SK-N-SH (cell line): ENCODE measurements at regions not wholly inside any gene's neighbourhood (a gene's known extent, or its start where the extent isn't known, plus 50 kb on each side); places are given as distances from the start of the nearest gene placed in this dataset.
"Not testable (repeated sequence)": the region's sequence is repeated elsewhere in the genome, so short reads cannot be mapped to it uniquely, and the experiment has no call there.

Experiments
- CTCF ChIA-PET: fragments of 300-600, 350-600 bp; formaldehyde crosslinking; extraction: SDS; loops from one replicate; lab custom pipeline; 2021; lab: Yijun Ruan, JAX
- POLR2A ChIA-PET: fragments of 350-600 bp; sonication (Branson Sonifier 250); formaldehyde crosslinking; extraction: SDS; loops from one replicate; lab custom pipeline; 2020; ENCODE audit warnings: antibody characterized with exemption, inconsistent platforms; lab: Yijun Ruan, JAX
- DNase-seq: peaks from one replicate; pipeline ENCODE4 v3.0.0; 2012
- H2AFZ ChIP-seq: fragments of 200-600 bp; sonication (generic); 2 replicates; pipeline ENCODE4 v1.8.1; 2016; ENCODE audit warnings: antibody characterized with exemption, mild to moderate bottlenecking, low read depth
- H3F3A ChIP-seq: fragments of 200-600 bp; sonication (generic); replicated peaks from 2 replicates; pipeline ENCODE3; 2016; ENCODE audit warnings: antibody characterized with exemption, mild to moderate bottlenecking; ENCODE audit not compliant: insufficient read depth
- H3K27ac ChIP-seq, 2 experiments: fragments of 200-500 bp in 1 of 2; fragments of 200-600 bp in 1 of 2; sonication (Bioruptor generic) in 1 of 2; sonication (generic), shearing (Covaris generic) in 1 of 2; 2 replicates each; pipeline versions ENCODE4 v1.5.1 to v1.6.1; 2014 to 2016; ENCODE audit warnings: low read depth in 2 of 2, inconsistent platforms in 1 of 2, low read length in 1 of 2, mild to moderate bottlenecking in 1 of 2, mixed read lengths in 1 of 2
- H3K27me3 ChIP-seq: fragments of 200-600 bp; sonication (generic), shearing (Covaris generic); 2 replicates; pipeline ENCODE4 v1.6.1; 2016; ENCODE audit warnings: mixed run types; ENCODE audit not compliant: insufficient read depth
- H3K36me3 ChIP-seq, 2 experiments: fragments of 200-500 bp in 1 of 2; fragments of 200-600 bp in 1 of 2; sonication (Bioruptor generic) in 1 of 2; sonication (generic) in 1 of 2; replicated peaks in 1 of 2; 2 replicates each; pipeline versions ENCODE3 to v1.5.1; 2014 to 2016; ENCODE audit warnings: low read length in 1 of 2, mild to moderate bottlenecking in 1 of 2; ENCODE audit not compliant: insufficient read depth in 2 of 2, control insufficient read depth in 1 of 2
- H3K4me1 ChIP-seq, 2 experiments: fragments of 200-500 bp in 1 of 2; fragments of 200-600 bp in 1 of 2; sonication (Bioruptor generic) in 1 of 2; sonication (generic), shearing (Covaris generic) in 1 of 2; 2 replicates each; pipeline versions ENCODE4 v1.5.1 to v1.6.1; 2014 to 2016; ENCODE audit warnings: low read depth in 1 of 2, low read length in 1 of 2, mixed run types in 1 of 2; ENCODE audit not compliant: insufficient read depth in 2 of 2, control insufficient read depth in 1 of 2
- H3K4me2 ChIP-seq: fragments of 200-600 bp; sonication (generic), shearing (Covaris generic); 2 replicates; pipeline ENCODE4 v1.6.1; 2017; ENCODE audit warnings: mixed run types
- H3K4me3 ChIP-seq, 2 experiments: fragments of 200-500 bp in 1 of 2; fragments of 200-600 bp in 1 of 2; sonication (Bioruptor generic) in 1 of 2; sonication (generic), shearing (Covaris generic) in 1 of 2; 2 replicates each; pipeline versions ENCODE4 v1.5.1 to v1.8.1; 2014 to 2016; ENCODE audit warnings: low read depth in 2 of 2, inconsistent platforms in 1 of 2, low read length in 1 of 2, mild to moderate bottlenecking in 1 of 2, mixed read lengths in 1 of 2, moderate library complexity in 1 of 2
- H3K79me2 ChIP-seq: fragments of 200-600 bp; sonication (generic); 2 replicates; pipeline ENCODE4 v1.8.1; 2017; ENCODE audit warnings: mild to moderate bottlenecking; ENCODE audit not compliant: insufficient read depth
- H3K9ac ChIP-seq: fragments of 200-600 bp; sonication (generic); 2 replicates; pipeline ENCODE4 v1.6.1; 2017; ENCODE audit warnings: mixed run types
- H3K9me2 ChIP-seq: fragments of 200-600 bp; sonication (generic); 2 replicates; pipeline ENCODE4 v1.6.1; 2017; ENCODE audit warnings: mixed run types
- H3K9me3 ChIP-seq: fragments of 200-600 bp; sonication (generic); 2 replicates; pipeline ENCODE4 v1.6.1; 2017; ENCODE audit warnings: mixed run types, mild to moderate bottlenecking, moderate library complexity
- H4K20me1 ChIP-seq: fragments of 200-600 bp; sonication (generic); 2 replicates; pipeline ENCODE4 v1.6.1; 2017; ENCODE audit warnings: mild to moderate bottlenecking, mixed run types; ENCODE audit not compliant: insufficient read depth
- CHD2 ChIP-seq: fragments of 150-350 bp; IDR thresholded peaks from 2 replicates; pipeline ENCODE4 v1.6.1; 2018; ENCODE audit warnings: low read length; ENCODE audit not compliant: partially characterized antibody
- CTCF ChIP-seq: fragments of 200-600 bp; sonication (generic); IDR thresholded peaks from 2 replicates; pipeline ENCODE4 v1.6.1; 2017; ENCODE audit warnings: antibody characterized with exemption, mild to moderate bottlenecking, moderate library complexity
- EZH2phosphoT487 ChIP-seq: fragments of 200-600 bp; sonication (generic); IDR thresholded peaks from 2 replicates; pipeline ENCODE4 v1.6.1; 2017; ENCODE audit warnings: low read depth, mixed run types, mild to moderate bottlenecking, antibody characterized with exemption, moderate library complexity, borderline replicate concordance
- GABPA ChIP-seq: IDR thresholded peaks from 2 replicates; pipeline ENCODE4 v1.4.0; 2012; ENCODE audit warnings: low read depth, mild to moderate bottlenecking
- GATA2 ChIP-seq: sonication (generic); formaldehyde crosslinking; IDR thresholded peaks from 2 replicates; pipeline ENCODE4 v1.5.0; 2020; ENCODE audit warnings: mild to moderate bottlenecking, missing genetic modification reagents
- IRF3 ChIP-seq: fragments of 150-350 bp; IDR thresholded peaks from 2 replicates; pipeline ENCODE4 v1.6.1; 2016; ENCODE audit warnings: mild to moderate bottlenecking, low read depth, low read length
- MEF2A ChIP-seq: IDR thresholded peaks from 2 replicates; pipeline ENCODE4 v1.4.0; 2012; ENCODE audit warnings: low read depth, borderline replicate concordance
- MXI1 ChIP-seq: IDR thresholded peaks from 2 replicates; pipeline ENCODE4 v1.6.1; 2012; ENCODE audit warnings: mild to moderate bottlenecking, low read depth, low read length, improper control_type of control experiment
- NFIC ChIP-seq: IDR thresholded peaks from 2 replicates; pipeline ENCODE4 v1.4.0; 2012; ENCODE audit warnings: borderline replicate concordance
- RFX5 ChIP-seq: IDR thresholded peaks from 2 replicates; pipeline ENCODE4 v1.6.1; 2012; ENCODE audit warnings: mild to moderate bottlenecking, improper control_type of control experiment, low read length
- SMC3 ChIP-seq: IDR thresholded peaks from 2 replicates; pipeline ENCODE4 v1.6.1; 2012; ENCODE audit warnings: low read depth, low read length, improper control_type of control experiment
- USF2 ChIP-seq: fragments of 150-350 bp; IDR thresholded peaks from 2 replicates; pipeline ENCODE4 v1.6.1; 2017; ENCODE audit warnings: antibody characterized with exemption, low read length, low read depth, borderline replicate concordance
- WGBS: methylation state at CpG from one replicate; pipeline ENCODE4 v1.1.6; 2017; ENCODE audit warnings: low lambda C conversion rate; 5-methylcytosine and 5-hydroxymethylcytosine counted together

GRCh38 chr11:44388828-44389657 lies 79.1 kb upstream of the ALX4 start:
- Histone ChIP-seq H3K27me3 (no peaks in the 10 kb centered on the region), H3K9me3 (no peaks in the 10 kb centered on the region), H3K9ac (no peak overlapping the region), H3K27ac (no peak overlapping the region), H3F3A (no peaks in the 10 kb centered on the region), H3K4me2 (no peak overlapping the region), H3K4me1 (no peaks in the 10 kb centered on the region), H2AFZ (no peak overlapping the region), H3K36me3 (no peaks in the 10 kb centered on the region), H3K79me2 (no peaks in the 10 kb centered on the region), H4K20me1 (no peaks in the 10 kb centered on the region), H3K9me2 (no peaks in the 10 kb centered on the region), H3K4me3 (no peak overlapping the region)
- no peak for DNase-seq
- ChIA-PET POLR2A (no interaction called here), CTCF (interaction anchor here (1.5 kb wide), 1 partner anchor 8 kb away, joined by 6 read pairs; no protein-coding TSS in a partner anchor)
- 17% methylated on average over 10 of the region's 10 CpGs for WGBS
- TF ChIP-seq USF2: no peak
- TF ChIP-seq CHD2: no peak
- no peak for TF ChIP-seq SMC3
- TF ChIP-seq MEF2A: no peak
- no peak for TF ChIP-seq EZH2phosphoT487
- no peak for TF ChIP-seq GATA2 (CRISPR knock-in tag)
- no peak for TF ChIP-seq IRF3
- no peak for TF ChIP-seq MXI1
- TF ChIP-seq CTCF: no peak
- no peak for TF ChIP-seq RFX5
- TF ChIP-seq GABPA: no peak

GRCh38 chr11:44389963-44390605 lies 80.1 kb upstream of the ALX4 start:
- Histone ChIP-seq H3K9me2 (no peaks in the 10 kb centered on the region), H3K79me2 (no peaks in the 10 kb centered on the region)
- no peak for TF ChIP-seq EZH2phosphoT487
- TF ChIP-seq RFX5: no peak
- TF ChIP-seq IRF3: no peak
- no peak for TF ChIP-seq NFIC
- TF ChIP-seq, all 33 proteins: peak for 0
- WGBS: 67% methylated on average over 3 of the region's 3 CpGs
- H3K9ac ChIP-seq: no peak overlapping the region
- H3K4me1 ChIP-seq: no peaks in the 10 kb centered on the region
- CTCF ChIA-PET: interaction anchor here (1.3 kb wide), 1 partner anchor 37 kb away, joined by 3 read pairs; no protein-coding TSS in a partner anchor
- POLR2A ChIA-PET: no interaction called here
- H3K9me3 ChIP-seq: no peaks in the 10 kb centered on the region
- no peak overlapping the region for H3K4me3 ChIP-seq
- no peak for DNase-seq
- no peaks in the 10 kb centered on the region for H4K20me1 ChIP-seq
- no peak overlapping the region for H2AFZ ChIP-seq
- no peaks in the 10 kb centered on the region for H3K36me3 ChIP-seq
- no peak overlapping the region for H3K4me2 ChIP-seq
- no peaks in the 10 kb centered on the region for H3F3A ChIP-seq
- H3K27me3 ChIP-seq: no peaks in the 10 kb centered on the region
- H3K27ac ChIP-seq: no peak overlapping the region

GRCh38 chr11:44391004-44391403 lies 81.1 kb upstream of the ALX4 start:
- H2AFZ ChIP-seq, H3K4me2 ChIP-seq, H3K4me1 ChIP-seq, H3K79me2 ChIP-seq, H3K9me2 ChIP-seq, H3F3A ChIP-seq, H3K9ac ChIP-seq, H3K36me3 ChIP-seq, H4K20me1 ChIP-seq, H3K27ac ChIP-seq, H3K27me3 ChIP-seq, H3K9me3 ChIP-seq, DNase-seq, H3K4me3 ChIP-seq, POLR2A ChIA-PET: not testable (repeated sequence)
- CTCF ChIA-PET: interaction anchor here (1.3 kb wide), 1 partner anchor 37 kb away, joined by 3 read pairs; no protein-coding TSS in a partner anchor
- WGBS: 20% methylated on average over 3 of the region's 3 CpGs
